CD4-positive, alpha-beta T cell treated with Interleukin-1 beta for 1 hour (primary cell): ENCODE measurements at regions not wholly inside any gene's neighbourhood (a gene's known extent, or its start where the extent isn't known, plus 50 kb on each side); places are given as distances from the start of the nearest gene placed in this dataset.
"Not testable (repeated sequence)": the region's sequence is repeated elsewhere in the genome, so short reads cannot be mapped to it uniquely, and the experiment has no call there.

Experiments
- DNase-seq, 2 donors: peaks; one replicate each; pipeline ENCODE4 v3.0.0-alpha.2; 2020 to 2022

DNA sequence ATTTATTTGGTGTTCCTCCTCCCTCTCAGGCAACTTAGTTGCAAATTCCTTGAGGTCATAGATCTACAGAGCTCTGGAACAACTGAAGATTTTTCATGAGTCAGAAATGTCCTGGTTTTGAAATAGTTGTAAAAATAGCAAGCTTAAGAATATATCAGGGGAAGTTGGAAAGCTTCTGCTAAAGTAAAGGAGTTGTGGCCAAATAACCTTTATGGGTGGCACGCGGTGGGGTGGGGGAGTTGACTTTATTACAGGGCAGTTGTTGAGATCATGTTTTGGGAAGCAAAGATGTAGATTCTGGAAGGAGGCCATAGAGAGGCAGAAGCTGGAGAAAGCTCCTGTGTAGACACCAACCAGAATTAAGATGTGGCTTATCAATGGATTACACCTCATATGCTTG is 326.0 kb upstream of the MTPN start:
- no peak for DNase-seq

DNA sequence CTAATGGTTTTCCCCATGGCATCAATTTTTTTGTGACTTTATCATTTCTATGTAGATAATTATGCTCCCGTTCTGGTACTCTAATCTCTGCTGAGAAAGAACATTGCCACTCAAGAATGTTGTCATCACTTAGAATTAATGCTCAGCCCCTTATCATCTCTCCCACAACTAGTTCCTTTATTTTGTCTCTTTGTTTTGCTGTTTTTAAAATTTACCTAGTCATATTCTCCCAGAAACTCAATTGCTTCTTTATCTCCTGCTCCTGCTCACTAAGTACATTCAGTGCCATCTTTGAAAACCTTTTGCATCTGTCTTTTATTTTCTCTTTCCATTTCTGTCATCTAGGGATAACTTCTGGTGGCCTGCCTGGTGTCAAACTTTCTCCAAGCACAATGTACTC is 324.9 kb upstream of the MTPN start:
- no peak for DNase-seq

DNA sequence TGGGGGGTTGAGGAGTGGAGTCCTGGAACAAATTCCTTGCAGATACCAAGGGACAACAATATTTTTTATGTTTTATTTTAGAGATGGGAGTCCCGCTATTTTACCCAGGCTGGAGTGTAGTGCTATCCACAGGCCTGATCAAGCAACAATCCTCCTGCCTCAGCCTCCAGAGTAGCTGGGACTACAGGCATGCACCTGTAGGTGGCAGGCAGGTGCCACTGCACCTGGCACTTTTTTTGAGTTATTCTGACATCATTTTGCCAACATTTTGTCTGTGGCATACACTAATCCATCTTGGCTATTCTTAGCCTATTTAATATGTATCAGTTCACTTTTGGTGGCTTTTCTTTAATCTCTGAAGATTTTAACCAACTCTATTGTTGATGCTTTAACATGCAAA is 317.8 kb upstream of the MTPN start:
- no peak for DNase-seq

DNA sequence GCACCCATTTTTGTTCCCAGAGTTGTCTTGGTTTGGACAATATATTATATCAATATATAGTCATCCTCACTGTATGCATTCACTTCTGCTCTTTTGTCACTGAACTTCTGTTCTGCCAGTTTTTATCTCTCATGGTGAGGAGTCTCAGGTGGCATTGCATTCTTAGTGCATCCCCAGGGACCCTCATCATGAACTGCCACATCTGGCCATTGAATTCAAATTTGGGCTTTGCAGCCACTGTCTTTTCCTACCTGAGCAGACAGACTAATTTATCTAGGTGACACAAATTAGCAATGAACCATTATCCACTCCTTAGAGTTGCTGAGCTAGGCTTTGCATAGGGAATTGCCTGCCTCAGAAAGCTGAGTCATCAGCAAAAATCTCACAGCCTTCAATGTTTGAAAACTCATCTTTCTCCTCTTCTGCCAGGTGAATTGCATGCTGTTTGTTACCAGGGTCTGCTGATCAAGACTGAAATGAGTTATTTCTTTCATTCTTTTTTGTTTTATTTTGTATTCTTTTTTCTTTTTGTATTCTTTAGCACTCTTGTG is 316.8 kb upstream of the MTPN start:
- no peak for DNase-seq

DNA sequence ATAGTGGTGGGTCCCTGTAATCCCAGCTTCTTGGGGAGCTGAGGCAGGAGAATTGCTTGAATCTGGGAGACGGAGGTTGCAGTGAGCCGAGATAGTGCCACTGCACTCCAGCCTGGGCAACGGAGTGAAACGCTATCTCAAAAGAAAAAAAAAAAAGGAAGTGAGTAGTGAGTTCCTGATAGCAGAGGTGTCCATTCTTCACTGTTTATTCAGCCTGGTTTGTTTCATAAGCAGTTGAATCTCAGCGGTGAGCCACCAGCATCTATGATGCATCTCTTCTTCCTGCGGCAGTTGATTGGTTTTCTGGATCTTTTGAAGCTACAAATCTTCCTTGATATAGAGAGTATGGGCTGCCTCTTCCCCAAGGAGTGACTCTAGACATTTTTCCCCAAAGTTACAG is 316.1 kb upstream of the MTPN start:
- no peak for DNase-seq

DNA sequence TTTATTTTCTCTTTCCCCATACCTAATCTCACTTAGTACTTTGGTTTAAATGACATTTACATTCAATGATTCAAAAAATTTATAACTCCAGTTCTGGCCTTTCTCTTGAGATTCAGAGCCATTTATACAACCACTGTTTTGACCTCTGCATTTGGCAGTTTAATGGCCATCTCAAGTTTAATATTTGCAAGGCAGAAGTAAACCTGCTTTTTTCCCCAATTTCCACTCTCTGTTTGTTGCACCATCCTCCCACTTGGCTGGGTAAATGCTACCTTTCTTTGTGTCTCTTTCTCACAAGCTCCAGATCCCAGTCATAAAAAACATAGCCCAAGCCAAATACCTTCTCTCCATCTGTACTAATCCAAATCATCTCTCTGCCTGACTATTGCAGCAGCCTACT is 315.2 kb upstream of the MTPN start:
- no peak for DNase-seq

DNA sequence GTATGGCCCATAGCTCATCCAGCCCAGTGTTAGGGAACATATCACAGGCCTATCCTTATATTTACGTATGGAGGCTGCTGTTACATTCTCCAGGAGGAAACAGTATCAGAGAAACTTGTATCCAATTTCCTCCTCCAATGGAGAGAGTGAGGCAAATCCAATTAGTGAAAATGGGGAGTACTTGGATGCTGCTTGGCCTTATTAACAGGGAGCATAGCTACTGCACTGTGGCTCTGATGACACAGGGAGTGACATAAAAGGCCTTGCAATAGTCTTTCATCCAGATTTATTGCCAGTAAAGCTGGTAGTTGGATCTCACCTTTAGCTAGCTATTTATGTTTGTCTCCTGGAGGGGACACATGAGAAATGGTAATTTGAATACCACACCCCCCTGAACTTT is 313.2 kb upstream of the MTPN start:
- no peak for DNase-seq

DNA sequence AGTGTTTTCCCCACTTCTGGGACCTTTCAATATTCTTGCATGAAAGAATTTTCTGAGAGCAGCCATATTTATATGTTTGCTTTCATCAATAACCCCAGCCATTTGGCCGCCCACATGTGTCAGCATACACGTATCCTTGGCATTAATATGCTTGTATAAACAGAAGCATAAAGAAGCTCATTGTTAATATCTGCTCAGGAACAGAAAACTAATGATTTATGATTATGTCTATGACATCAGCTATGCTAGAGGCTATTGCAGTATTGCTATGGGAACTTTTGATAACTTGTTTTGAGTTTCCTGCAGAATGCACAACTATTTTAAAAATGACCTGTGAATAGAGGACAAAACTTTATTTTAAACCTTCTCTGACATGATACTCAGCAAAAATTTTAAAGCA is 300.9 kb upstream of the MTPN start:
- no peak for DNase-seq

DNA sequence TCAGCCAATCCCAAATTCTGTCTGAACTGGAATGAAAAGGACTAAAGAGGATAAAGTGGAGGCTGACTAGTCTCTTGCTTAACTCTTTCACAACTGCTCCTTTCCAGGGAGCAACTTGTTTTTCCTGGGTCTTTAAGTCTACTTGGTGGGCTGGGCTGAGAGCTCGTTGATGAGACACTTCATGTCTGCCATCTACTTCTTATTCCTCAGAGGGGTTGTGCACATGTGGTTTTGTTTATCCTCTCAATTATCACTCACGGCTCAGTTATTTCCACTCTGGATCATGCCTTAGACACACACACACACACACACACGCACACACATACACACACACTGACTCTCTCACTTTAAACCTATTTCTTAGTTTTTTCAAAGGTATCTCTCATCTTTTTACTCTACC is 298.6 kb upstream of the MTPN start:
- DNase-seq, result no peak

GRCh38 chr7:136274636-136275345 is 297.6 kb upstream of the MTPN start:
- DNase-seq, result no peak

GRCh38 chr7:136272934-136273333 is 295.8 kb upstream of the MTPN start:
- no peak for DNase-seq

DNA sequence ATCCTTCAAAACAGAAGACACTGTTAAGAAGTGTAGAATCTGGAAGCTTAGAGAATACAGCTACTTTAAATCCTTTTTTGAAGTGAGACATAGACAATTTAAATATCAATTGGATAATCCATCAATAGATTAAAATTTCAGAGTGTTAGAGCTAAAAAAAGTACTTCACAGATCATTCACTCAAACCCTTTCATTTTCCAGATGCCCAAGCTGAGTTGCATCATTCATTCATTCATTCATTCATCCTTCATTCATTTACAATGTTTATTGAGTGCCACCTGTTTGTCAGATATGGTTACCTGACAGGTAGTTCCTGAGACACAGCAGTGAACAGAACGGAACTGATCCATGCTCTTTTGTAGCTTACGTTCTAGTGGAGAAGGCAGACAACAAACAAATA is 290.7 kb upstream of the MTPN start:
- DNase-seq, result no peak

- DNase-seq, result no peak
Observed at GRCh38 chr7:136266457-136266856, 289.3 kb upstream of the MTPN start.

- DNase-seq, result not testable (repeated sequence)
Observed at GRCh38 chr7:136264304-136264703, 287.1 kb upstream of the MTPN start.

- not testable (repeated sequence) for DNase-seq
Observed at GRCh38 chr7:136263112-136263860, 286.1 kb upstream of the MTPN start.

GRCh38 chr7:136260591-136260990 is 283.4 kb upstream of the MTPN start:
- DNase-seq, result not testable (repeated sequence)

GRCh38 chr7:136259074-136259473 is 281.9 kb upstream of the MTPN start:
- no peak for DNase-seq

GRCh38 chr7:136256491-136256890 is 279.3 kb upstream of the MTPN start:
- no peak for DNase-seq

DNA sequence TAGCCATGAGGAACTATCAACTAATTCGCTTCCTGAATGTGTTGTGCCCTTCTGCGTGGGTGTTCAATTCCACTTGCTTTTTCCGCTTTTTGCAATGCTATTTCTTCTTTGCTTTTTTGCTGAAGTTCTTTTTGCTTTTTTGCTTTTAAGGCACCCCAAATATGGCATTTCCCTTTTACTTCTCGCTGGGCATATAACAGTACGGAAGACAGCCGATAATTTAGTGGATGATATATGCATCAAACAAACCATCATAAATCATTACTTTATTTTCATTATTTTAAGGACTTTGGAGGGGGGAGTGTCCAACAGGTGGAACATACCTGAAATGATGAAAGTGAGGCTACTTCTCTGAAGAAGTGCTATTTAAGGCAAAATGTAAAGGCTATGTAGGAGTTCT is 277.0 kb upstream of the MTPN start:
- DNase-seq, result no peak

DNA sequence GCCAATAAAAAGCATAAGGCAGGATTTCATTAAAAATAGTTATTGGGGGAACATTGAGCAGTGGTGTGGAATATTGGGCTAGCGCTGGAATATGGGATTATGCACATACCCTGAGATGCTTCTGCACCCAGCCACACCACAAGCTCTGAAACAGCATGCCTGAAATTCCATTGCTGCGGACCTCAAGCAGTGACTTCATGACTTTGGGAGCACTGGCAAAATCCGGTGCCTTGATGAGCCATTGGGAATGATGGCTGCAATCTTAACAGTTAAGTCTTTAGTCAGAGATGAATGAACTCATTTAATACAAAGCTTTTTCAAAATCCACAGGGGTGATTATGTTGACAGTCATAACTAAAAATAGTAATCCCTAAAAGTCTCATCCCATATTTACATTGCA is 274.7 kb upstream of the MTPN start:
- DNase-seq, result no peak

- DNase-seq, result no peak
Observed at GRCh38 chr7:136247211-136247610, 270.1 kb upstream of the MTPN start.

DNA sequence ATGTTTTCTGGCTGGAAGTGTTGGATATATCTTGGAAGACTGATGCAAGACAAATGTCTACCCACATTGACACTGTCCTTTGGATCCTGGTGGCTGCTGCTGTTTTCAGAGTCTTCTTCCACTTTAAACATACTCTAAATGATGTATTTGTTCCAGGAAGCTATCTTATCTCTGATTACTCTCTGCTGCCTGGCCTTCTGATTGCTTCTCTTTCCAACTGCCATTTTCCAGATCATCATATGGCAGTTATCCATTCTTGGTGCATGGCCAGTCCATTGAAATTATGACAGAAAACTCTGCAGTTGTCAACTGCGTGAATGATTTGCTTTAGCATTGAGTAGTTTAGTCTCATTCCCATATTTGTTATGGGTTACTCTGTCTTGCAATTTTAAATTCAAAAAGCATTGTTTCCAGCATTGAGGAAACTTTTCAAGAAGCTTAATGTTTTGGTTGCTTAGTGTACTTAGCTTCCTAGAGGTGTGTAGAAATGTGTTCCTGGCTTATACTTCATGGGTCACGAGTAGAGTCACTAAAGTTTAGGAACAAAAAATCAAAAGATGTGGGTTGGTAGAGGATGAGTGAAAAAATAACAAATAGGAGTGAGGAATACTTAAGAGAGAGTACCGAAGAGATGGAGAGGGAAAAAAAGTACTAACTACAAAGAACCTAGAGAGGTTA is 268.3 kb upstream of the MTPN start:
- no peak for DNase-seq

DNA sequence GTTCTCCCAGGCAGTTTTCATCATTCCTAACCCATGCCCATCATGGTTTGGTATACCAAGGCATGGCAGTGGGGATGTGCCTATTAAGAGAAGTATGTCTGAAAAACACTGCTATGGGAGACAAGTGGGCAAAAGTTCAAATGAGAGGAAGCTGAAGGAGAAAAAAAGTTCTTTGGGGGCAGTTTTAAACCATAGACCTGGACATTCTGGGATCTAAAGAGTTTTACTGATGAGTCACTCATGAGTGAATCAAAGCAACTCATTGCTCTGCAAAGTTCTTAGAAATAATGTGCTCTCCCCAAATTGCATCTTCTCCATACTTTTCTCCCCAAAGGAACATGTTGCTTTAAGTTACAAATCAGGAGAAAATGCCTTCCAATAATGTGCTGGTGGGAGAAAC is 256.9 kb upstream of the MTPN start:
- no peak for DNase-seq

GRCh38 chr7:136230210-136230609 is 253.1 kb upstream of the MTPN start:
- DNase-seq, result no peak
